NCI-H226 (cell line): ENCODE measurements at regions not wholly inside any gene's neighbourhood (a gene's known extent, or its start where the extent isn't known, plus 50 kb on each side); places are given as distances from the start of the nearest gene placed in this dataset.
"Not testable (repeated sequence)": the region's sequence is repeated elsewhere in the genome, so short reads cannot be mapped to it uniquely, and the experiment has no call there.

Experiments used
- DNase-seq: peaks from one replicate; pipeline ENCODE4 v3.0.0-alpha.2; 2015

DNA sequence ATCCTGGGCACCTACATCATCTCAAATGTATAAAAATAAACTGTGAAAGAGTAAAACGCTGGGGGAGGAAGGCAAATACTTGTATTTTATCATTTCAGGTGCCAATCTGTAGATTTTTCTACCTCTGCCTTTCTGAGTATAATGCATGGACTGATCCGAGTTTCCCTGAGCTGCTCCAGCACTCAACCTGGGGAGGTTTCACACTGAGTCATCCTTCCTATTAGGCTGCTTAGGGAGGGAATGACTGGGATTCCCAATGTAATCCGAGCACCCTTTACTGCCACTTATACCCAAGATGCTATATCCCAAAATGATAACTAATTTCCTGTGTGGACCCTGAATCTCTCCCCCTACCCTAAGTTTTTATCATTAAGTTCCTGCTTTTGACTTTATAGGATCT, 126.6 kb downstream of the HNRNPD start:
- DNase-seq = no peak

DNA sequence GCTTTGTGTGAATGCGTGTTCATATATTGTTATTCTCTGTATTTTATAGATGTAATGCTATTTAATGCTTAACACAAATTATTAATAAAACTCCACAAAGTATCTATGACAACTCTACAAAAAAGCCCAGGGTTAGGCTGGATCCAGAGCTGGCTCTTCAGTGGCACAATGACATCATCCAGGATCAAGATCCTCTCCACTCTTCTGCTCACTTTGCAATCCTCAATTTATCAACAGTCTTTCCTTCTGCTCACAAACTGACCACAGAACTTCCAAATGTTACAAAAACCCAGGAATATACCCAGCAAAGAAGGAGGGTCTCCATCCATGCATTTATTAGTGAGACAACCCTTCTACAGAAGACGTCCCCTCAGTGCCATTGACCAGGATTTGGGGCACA, 132.3 kb downstream of the HNRNPD start:
- no peak for DNase-seq

DNA sequence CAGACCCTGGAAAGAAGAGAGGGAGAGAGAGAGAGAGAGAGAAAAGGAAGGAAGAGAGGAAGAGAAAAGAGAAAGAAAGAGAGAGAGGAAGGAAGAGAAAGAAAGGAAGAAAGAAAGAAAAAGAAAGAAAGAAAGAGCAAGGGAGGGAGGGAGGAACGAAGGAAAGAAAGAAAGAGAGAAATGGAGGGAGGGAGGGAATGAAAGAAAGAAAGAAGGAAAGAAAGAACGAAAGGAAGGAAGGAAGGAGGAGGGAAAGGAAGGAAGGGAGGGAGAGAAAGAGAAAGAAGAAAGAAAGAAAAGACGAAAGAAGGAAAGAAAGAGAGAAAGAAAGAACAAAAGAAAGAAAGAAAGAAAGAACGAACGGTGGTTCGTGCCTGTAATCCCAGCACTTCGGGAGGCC, 133.4 kb downstream of the HNRNPD start:
- no peak for DNase-seq

DNA sequence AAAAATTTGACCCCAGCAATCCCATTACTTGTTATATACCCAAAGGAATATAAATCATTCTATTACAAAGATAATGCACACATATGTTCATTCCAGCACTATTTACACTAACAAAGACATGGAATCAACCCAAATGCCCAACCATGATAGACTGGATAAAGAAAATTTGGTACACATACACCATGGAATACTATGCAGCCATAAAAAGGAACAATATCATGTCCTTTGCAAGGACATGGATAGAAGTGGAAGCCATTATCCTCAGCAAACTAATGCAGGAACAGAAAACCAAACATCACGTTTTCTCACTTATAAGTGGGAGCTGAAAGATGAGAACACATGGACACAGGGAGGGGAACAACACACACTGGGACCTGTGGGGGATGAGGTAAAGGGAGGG, 136.6 kb downstream of the HNRNPD start:
- DNase-seq = not testable (repeated sequence)

DNA sequence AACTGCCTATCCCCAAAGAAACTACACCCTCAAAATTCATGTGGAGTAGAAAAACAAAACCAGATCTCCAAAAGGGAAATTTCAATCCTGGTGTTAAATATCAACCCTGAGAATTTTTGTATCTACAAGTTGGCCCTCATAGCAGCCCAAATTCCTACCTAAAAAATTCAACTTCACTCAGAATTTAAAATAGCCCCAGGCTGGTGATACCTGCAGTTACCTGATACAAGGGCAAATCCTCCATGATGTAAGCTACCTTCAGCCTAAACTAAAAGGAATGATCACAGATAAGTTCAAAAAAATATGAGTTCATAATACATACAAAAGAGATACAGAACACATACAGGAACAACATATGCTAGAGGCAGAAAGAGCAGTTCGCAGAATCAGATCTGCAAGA, 138.4 kb downstream of the HNRNPD start:
- no peak for DNase-seq

DNA sequence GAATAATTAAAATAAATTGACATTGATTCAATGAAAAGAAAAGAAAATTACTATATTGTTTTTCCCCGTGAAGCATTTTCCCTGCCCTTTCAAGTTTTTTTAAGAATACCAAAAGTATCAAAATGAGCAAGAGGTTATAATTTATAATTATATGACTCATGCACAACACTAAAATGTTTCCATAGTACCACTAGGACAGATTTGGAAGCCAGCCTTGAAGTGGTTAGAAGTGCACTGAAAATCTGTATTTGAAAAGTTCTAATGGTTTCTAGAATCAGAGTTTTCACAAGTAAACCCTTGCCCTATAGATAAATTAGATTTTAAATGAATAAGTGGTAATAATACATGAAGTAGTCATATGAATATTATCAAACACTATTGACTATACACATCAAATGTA, 140.9 kb downstream of the HNRNPD start:
- DNase-seq = no peak

DNA sequence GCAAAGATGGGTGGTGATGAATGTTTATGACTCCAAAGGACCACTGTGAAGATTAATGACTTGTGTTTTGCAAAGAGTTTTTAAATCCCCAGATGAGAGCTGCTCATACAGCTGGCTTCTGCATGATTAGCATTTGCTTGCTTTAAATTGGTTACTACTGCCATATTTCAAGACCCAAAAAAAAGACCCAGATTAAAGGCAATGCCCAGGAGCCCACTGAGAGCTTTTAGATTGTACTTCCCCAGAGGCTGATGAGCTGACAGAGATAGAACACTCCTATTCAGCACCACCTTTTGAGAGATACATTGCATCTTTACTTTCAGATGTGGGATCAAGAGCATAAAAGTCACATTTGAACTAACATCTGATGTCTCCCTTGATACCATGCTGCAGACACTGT, 142.0 kb downstream of the HNRNPD start:
- no peak for DNase-seq

DNA sequence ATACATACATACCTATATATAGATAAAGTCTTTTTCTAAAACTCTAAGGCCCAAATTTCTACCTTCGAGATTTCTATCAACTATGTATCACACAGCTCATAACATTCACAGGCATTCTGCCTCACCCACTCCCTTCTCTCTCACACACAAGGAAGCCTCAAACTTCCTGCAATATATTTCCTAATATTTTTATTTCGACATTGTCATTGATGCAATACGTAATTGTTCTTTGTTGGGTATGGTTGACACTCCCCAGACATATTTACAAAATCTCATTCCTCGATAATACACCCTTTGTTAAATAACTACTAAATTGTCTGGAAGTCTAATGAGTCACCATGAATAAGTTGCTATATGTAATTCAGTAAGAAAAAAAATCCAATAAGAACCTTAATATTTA, 143.5 kb downstream of the HNRNPD start:
- no peak for DNase-seq

DNA sequence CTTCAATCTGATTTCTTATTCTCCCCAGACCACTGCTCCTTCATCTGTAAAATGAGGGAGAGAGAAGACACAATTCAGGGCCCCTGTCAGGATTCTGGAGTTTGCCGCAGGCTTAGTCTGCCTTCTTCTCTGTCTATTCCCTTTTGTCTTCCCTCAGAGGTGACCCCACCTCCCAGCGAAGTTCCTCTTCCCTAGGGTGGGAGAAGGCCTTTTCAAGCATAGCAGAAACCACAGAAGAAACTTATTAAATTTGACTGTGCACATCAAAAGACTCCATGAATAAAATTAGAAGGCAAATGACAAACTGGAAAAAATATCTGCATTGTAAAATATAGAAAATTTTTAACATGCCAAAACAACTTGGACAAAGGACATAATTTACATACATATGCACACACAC, 148.8 kb downstream of the HNRNPD start:
- DNase-seq = no peak

DNA sequence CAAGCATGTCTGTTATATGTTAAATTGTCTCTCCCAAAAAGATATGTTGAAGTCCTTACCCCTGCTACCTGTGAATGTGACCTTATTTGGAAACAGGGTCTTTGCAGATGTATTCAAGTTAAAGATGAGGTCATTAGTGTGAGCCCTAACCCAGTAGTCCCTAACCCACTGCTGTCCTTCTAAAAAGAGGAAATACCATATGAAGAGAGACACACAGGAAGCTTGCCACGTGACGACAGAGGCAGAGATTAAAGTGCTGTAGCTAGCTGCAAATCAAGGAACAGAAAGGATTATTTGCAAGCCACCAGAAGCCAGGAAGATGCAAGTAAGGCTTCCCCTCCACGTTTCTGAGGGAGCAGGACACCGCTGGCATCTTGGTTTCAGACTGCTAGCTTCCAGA, 150.1 kb downstream of the HNRNPD start:
- DNase-seq = no peak

DNA sequence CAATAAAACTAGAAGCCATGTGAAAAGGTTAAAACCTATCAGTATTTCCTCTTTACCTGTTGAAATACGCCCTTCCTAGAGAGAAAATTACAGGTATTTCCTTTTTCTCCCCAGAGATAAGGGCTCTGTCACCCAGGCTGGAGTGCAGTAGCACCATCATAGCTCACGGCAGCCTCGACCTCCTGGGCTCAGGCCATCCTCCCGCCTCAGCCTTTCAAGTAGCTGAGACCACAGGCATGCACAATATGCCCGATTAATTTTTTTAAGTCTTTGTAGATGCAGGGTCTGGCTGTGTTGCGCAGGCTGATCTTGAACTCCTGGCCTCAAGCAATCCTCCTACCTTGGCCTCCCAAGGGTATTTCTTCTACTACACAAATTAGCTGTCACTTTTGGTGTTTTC, 154.4 kb downstream of the HNRNPD start:
- DNase-seq = no peak

DNA sequence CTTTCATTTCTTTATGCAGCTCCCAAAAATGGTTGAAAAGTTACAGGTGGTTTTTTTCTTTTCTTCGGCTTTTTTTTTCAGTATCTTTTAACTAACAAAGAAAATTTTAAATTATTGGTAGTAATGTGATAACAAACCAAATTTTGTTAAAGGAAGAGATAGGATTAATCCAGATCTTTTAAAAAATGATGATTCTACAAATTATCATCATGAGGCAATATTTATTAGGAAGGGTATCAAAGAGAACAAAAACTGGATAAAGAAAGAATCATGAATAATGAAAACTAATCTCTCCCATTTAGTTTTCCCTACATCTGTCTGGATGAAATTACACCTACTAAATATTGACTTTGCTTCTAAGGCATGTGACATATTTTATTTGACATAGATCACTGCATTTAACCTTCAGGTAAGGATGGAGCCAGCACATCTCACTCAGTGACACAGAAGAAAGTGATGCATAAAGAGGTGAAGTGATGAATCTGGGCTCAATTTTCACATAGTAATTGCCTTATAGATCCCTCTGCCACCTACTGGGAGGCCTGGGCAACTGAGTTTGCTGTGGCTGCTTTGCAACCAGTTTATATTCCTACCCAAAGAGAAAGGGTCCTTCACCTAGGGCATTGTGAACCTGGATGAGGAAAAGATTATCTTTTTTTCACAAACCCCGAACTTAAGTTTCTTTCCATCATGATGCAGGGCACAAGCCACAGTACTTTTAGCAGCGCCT, 155.6 kb downstream of the HNRNPD start:
- no peak for DNase-seq

DNA sequence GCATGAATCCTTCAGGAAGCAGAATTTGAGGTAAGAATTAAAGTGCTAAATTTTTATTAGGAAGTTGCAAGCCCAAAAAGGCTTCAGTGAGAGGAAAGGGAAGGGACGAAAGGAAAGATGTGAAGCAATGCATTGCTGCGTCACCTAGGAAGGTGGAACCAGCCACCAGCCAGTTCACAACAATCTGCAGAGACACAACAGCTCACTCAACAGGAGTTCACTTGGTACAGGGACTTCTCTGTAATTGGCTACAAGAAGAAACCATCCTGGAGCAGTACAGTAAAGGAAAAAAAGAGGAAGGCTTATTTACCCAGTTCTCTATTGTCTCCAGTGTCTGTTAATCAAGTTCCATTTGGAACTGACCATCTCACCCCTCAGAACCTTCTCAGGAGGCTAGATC, 157.6 kb downstream of the HNRNPD start:
- DNase-seq = no peak

DNA sequence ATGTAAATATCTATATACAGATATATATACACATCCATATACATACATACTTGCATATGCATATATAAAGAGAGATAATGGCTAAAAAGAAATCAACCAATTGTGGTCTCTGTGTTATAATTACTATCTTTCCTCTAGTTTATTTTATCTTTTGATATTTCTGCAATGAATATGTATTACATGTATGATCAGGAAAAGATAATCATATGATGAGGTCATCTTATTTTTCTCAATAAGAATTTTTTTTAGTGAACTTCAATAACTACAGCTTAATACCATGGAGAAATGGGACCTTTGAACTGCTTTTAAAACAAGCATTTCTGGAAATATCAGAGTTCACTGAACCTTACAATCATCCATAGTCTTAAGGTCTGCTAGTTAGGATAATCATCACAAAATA, 158.0 kb downstream of the HNRNPD start:
- DNase-seq = no peak

DNA sequence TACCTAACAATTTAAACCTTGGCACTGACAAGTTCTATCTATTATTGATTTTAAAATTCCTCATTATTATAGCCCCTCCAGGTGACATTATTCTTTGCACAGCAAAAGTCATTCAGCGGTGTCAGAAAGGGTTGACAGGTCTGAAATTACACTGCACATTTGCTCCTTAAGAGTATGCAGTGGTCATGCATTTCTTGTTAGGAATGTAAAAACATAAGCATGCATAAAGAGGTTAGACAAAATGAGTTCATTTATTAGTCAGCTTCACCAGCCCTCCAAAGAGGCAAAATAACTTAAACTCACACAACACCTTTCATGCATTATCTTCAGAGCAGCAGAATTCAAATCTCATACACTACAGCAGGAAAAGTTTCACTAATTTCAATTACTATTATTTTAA, 158.8 kb downstream of the HNRNPD start:
- no peak for DNase-seq

DNA sequence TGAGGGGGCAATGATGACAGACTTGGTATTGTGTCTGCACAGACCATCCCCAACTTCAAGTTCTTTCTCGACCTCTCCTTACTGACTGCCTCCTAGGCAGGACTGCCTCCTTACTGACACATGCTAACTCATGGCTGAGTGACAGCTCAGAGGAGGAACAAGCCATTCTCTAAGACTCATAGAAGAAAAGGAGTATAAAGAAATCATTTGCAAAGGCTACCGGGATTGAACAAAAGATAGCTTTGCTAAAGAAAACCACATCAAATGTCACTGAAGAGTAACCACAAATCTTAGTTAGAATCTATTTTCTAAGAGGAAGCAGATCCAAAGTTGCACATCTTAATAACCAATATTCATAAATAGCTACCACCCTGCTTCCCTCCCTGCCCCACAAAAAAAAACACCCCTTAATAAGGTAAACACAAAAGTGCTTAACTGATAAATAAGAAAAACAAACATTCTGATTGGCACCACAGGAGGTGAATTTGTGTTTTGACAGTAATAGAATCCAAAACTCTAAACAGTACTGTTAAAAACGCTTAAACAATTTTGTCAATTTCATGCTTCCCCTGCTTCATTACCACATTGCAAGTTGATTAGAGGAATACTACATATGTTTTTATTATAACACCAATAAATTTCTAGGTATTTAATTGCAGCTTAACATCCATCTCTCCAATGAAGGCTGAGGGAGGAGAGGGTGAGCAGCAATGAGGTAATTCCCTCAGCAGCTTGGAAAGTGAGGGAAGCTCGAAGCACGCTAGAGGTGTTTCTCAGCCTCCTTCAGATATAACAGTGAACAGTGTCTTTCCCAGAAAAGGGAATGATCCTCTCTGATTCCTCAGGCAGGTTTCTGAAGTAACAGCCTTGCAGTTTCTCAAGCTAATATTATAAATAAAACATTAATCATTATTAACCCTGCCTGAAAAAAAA, 160.0 kb downstream of the HNRNPD start:
- no peak for DNase-seq

DNA sequence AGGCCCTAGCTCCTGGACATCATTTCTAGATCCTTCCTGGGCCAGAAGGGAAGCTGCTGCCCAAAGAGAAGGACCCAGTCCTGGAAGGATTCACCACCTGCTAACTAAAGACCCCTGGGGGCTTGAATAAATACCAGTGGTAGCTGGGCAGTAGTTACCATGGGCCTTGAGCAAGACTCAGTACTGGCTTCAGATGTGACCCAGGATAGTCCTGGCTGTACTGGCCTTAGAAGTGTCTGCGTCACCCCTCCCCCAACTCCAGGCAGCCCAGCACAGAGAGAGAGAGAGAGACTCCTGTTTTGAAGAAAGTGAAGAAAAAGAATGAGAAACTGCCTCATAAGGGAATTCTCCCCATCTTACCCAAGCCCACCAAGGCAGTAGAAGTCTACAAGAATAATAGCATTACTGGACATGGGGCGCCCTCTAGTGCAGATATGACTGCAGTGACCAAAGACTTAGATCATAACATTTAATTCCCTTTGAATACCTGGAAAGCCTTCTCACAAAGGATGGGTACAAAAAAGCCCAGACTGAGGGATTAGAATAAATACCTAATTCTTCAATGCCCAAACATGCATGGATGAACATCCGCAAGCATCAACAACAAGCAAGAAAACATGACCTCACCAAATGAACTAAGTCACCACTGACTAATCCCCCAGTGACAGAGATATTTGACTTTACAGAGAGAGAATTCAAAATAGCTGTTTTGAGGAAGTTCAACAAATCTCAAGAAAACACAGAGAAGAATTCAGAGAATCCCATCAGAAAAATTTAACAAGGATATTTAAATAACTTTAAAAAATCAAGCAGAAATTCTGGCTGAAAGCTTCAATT, 171.8 kb downstream of the HNRNPD start:
- peak; percentile 7 for DNase-seq

DNA sequence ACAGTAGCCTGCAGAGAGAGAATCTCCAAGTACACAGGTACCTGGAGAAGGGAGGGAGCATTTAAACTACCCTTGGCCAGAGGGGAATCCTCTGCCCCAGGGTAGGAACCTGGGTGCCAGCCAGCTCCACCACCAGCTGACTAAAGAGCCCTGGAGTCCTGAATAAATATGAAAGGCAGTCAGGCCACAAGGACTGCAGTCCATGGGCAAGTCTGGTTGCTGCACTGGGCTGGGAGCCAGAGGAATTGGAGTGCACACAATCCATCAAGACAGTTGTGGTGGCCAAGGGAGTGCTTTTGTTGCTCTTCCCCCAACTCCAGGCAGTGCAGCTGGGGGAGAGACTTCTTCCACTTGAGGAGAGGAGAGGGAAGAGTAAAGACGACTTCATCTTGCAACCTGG, 172.5 kb downstream of the HNRNPD start:
- DNase-seq = peak; percentile 60

DNA sequence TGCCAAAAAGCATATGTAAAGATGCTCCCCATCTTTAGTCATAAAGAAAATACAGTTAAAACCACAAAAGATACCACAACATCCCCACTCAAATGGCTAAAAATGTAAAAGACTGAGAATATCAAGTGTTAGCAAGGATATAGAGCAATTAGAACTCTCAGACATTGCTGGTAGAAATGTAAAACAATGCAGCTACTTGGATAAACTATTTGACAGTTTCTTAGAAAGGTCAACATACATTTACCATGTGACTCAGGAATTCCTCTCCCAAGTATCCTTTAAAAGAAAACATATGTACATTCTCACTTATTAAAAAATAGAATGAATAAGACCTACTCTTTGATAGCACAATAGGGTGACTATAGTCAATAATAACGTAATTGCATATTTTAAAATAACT, 173.7 kb downstream of the HNRNPD start:
- no peak for DNase-seq

DNA sequence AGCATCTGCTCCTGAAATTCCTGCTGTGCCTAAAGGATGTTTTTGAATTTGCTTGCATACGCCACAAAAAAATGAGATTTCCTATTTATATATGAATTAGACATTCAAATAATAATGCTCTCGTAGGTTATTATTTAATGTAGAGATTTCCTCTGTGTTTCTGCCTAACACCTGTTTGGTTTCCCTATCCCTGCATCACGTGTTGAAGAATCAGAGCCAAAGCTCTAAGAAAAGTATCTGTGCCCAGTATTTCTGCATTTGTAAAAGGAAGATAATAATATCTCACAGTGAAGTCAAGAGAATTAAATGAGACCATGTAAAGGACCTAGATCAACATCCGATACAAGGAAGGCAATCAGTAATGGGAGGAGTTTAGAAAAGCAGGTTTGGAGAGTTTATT, 179.5 kb downstream of the HNRNPD start:
- no peak for DNase-seq

DNA sequence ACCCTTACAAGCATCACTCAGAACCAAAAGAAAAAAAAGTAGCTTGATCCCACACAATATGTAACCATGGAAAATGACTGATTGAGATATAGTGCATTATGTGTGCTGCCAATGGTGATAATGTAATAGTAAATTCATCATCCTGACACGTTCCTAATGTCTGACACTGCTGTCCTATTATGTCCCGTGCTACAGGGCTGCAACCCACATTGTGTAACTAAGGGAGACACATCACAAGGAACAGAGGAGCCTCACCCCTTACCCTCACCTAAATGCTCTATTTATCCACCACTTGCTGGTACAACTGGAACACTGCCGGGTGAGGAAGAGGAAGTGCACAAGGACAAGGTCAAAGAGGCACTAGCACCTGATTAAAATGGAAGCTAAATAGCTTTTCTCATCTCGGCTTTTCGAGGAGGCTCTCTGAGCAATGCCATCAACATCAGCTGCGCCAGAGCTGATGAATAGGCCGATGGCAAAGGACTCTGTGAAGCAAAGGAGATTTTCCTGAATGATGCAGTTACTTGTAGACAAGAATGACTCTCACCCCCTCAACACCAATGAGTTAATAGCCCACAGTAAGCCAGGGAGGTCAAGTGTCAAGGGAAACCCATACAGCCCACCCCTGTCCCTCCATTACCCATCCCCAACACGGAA, 181.6 kb downstream of the HNRNPD start:
- DNase-seq = no peak

DNA sequence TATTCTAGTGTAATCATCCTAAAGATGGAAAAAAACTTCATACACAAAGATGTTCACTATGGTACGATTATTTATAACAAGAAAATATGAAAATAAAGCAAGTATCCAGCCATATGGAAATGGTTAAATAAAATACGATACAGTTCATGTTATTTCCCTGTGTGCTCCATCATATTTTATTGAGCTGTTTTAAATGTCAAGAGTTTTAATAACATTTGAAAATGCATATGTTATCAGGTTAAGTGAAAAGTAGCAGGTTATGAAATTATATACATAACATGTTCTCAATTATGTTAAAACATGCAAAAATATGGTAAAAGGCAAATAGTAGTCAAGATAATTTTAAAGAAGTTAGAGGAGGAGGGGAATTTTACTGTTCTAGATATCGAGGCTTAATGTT, 192.0 kb downstream of the HNRNPD start:
- DNase-seq = no peak

DNA sequence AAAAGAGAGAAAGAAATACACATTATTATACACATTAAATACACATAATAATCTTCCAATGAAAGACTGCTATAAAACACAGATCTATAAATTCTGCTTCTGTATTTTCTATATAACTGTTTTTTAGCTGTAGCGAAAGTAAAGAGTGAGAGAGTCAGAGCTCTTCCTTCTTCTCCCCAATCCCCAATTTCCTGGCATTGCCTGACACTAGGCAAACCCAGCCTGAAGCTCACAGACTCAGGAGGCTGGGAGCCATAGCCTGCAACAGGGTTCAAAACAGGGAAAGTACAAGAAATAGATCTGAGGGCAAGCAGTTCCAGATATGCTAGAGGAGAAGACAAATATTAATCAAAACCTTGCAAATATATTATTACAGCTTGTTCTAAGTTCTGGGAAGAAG, 201.6 kb downstream of the HNRNPD start:
- no peak for DNase-seq
